ENCODE measurements at regions not wholly inside any gene's neighbourhood (a gene's known extent, or its start where the extent isn't known, plus 50 kb on each side); places are given as distances from the start of the nearest gene placed in this dataset.

- intact Hi-C loops (cut with DNase I) = no loop called here
- no peaks in the 10 kb centered on the region for H3K9me3 ChIP-seq
- no peak for TF ChIP-seq CTCF (IDR thresholded peaks at IDR 0.05)
- TF ChIP-seq POLR2A (IDR thresholded peaks at IDR 0.05) = no peak
- no peak for DNase-seq
- no peak overlapping the region for H3K27ac ChIP-seq
- no peaks in the 10 kb centered on the region for H3K4me1 ChIP-seq
- ATAC-seq = no peak
- no peak overlapping the region for H3K4me3 ChIP-seq
- H3K27me3 ChIP-seq = no peaks in the 10 kb centered on the region
- H3K36me3 ChIP-seq = no peaks in the 10 kb centered on the region
- 36% methylated on average over 1 of the region's 1 CpG for WGBS (ENCODE audit: insufficient coverage, low coverage, low lambda C conversion rate, missing lambda C conversion rate)
Measured at GRCh38 chr4:45620808-45621207, 503.0 kb downstream of the GABRG1 start.

DNA sequence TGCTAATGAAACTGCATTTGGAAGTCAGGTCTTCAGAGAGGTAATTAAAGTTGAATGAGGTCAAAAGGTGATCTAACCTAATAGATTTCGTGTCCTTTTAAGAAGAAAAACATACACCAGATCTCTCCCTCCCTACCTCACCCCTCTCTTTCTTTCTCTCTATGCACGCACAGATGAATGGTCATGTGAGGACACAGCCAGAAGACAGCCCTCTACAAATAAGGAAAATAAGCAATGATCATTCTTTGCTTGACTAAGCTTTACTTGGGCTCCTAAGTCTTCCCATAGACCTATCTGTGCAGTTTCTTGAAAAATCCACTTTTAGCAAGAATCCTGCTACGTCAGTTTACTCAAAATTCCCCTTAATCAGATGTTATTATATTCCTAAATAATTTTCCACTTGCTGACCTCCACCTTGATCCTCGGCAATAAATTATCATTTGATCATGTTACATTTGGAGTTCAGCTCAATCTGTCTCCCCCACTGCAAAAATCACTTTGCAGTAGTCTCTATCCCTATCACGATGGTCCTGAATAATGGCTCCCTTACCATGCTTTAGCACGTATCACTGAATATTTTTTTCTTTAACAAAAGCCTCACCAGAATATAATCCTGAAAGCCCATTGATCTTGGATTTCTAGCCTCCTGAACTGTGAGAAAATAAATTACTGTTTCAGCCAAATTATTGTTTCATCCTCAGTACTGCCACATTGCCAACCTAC is 527.3 kb downstream of the GABRG1 start:
- intact Hi-C loops (cut with DNase I) = no loop called here
- H3K27ac ChIP-seq = no peak overlapping the region
- H3K27me3 ChIP-seq = no peaks in the 10 kb centered on the region
- H3K36me3 ChIP-seq = no peaks in the 10 kb centered on the region
- no peaks in the 10 kb centered on the region for H3K4me1 ChIP-seq
- no peaks in the 10 kb centered on the region for H3K9me3 ChIP-seq
- TF ChIP-seq POLR2A (IDR thresholded peaks at IDR 0.05) (no peak), CTCF (IDR thresholded peaks at IDR 0.05) (no peak)
- H3K4me3 ChIP-seq = no peak overlapping the region
- ATAC-seq = no peak
- no peak for DNase-seq
- WGBS (ENCODE audit: insufficient coverage, low coverage, low lambda C conversion rate, missing lambda C conversion rate) = 48% methylated on average over 6 of the region's 6 CpGs

DNA sequence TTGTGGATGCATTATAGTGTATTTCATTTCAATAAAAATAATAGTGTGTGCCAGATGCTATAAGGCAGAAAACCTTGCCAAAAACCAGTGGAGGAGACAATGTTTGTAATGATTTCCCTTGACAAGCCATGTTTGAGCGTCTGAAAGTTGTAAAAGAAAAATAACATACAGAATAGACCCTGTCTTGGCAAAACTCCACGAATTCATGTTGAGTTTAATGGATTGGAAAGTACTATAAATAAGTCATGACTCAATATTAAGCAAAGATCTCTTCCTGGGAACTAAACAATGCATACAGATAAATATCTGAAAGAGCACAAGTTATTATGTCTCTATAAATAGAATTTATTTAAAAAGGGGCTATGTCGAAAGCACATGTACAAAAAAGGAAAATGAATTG is 543.5 kb downstream of the GABRG1 start:
- WGBS (ENCODE audit: insufficient coverage, low coverage, low lambda C conversion rate, missing lambda C conversion rate) = 28% methylated on average over 3 of the region's 3 CpGs

DNA sequence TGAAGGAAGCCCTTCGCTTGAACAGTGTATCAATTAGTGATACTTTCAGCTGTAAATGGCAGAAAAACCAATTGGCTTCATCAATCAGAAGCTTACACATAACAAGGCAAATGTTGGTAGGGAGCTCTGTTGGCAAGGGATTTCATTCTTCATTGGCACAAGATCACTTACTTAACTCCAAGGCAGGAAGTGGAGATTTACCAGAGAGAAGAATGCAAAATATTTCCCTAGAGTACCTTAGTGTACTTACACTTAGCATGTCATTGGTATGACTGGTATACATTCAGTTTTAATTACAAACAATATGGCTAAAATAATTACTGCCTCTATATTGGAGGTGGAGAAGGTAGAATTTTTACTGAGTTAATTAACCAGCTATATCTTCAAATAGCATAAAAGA is 545.0 kb downstream of the GABRG1 start:
- Histone ChIP-seq H3K27me3 (no peaks in the 10 kb centered on the region), H3K36me3 (no peaks in the 10 kb centered on the region), H3K9me3 (no peaks in the 10 kb centered on the region), H3K27ac (no peak overlapping the region), H3K4me1 (no peaks in the 10 kb centered on the region), H3K4me3 (no peak overlapping the region)
- TF ChIP-seq POLR2A (IDR thresholded peaks at IDR 0.05) (no peak), CTCF (IDR thresholded peaks at IDR 0.05) (no peak)
- 55% methylated on average over 1 of the region's 1 CpG for WGBS (ENCODE audit: insufficient coverage, low coverage, low lambda C conversion rate, missing lambda C conversion rate)
- intact Hi-C loops (cut with DNase I) = no loop called here
- DNase-seq (no peak), ATAC-seq (no peak)

More for the DNA sequence above, 543.5 kb downstream of the GABRG1 start:
- no peak for TF ChIP-seq POLR2A (IDR thresholded peaks at IDR 0.05)
- TF ChIP-seq CTCF (IDR thresholded peaks at IDR 0.05) = no peak
- no peak overlapping the region for H3K4me3 ChIP-seq
- intact Hi-C loops (cut with DNase I) = no loop called here
- ATAC-seq (no peak), DNase-seq (no peak)
- no peaks in the 10 kb centered on the region for H3K27me3 ChIP-seq
- H3K27ac ChIP-seq = no peak overlapping the region
- no peaks in the 10 kb centered on the region for H3K4me1 ChIP-seq
- no peaks in the 10 kb centered on the region for H3K9me3 ChIP-seq
- no peaks in the 10 kb centered on the region for H3K36me3 ChIP-seq

All from right lobe of liver (tissue), 6 donors.